Tibial artery (tissue), 4 donors: ENCODE measurements at regions not wholly inside any gene's neighbourhood (a gene's known extent, or its start where the extent isn't known, plus 50 kb on each side); places are given as distances from the start of the nearest gene placed in this dataset.

ENCODE experiments used
- DNase-seq, 2 donors: peaks; one replicate each; pipeline ENCODE4 v3.0.0-alpha.2; 2019
- H3K27ac ChIP-seq, 2 donors: fragments of 200-600 bp; sonication (generic) in 1 of 2; 1 replicate in 1 of 2; 2 replicates in 1 of 2; pipeline ENCODE4 v1.5.1; 2018 to 2019; ENCODE audit warnings: mild to moderate bottlenecking in 1 of 2
- H3K27me3 ChIP-seq, 2 donors: fragments of 200-600 bp; sonication (generic) in 1 of 2; one replicate each; pipeline versions ENCODE4 v1.5.1 to v1.6.0; 2016 to 2019
- H3K36me3 ChIP-seq, 3 donors: fragments of 200-600 bp; sonication (generic) in 2 of 3; one replicate each; pipeline ENCODE4 v1.5.1; 2016 to 2019; ENCODE audit warnings: mild to moderate bottlenecking in 2 of 3
- H3K4me1 ChIP-seq, 4 donors: fragments of 200-600 bp; sonication (generic) in 2 of 4; 1 replicate in 3 of 4; 2 replicates in 1 of 4; pipeline ENCODE4 v1.5.1; 2016 to 2019
- H3K4me3 ChIP-seq, 2 donors: fragments of 200-600 bp; sonication (generic) in 1 of 2; 1 replicate in 1 of 2; 2 replicates in 1 of 2; pipeline ENCODE4 v1.5.1; 2018 to 2019; ENCODE audit warnings: mild to moderate bottlenecking in 2 of 2
- H3K9me3 ChIP-seq, 3 donors: fragments of 200-600 bp; sonication (generic) in 1 of 3; one replicate each; pipeline ENCODE4 v1.5.1; 2016 to 2019
- intact Hi-C: fragments of 100-400 bp; cut with DNase I; formaldehyde crosslinking; loops from one replicate; pipeline ENCODE4 v1.15.0; 2023; ENCODE audit warnings: low total_unique reads
- TF ChIP-seq, protein P1 (sequence below), 2 experiments: fragments of 200-600 bp in 1 of 2; fragments of 450-650 bp in 1 of 2; IDR thresholded peaks; one replicate each; pipeline ENCODE4 v1.5.1; 2017 to 2019; ENCODE audit warnings: antibody characterized with exemption in 2 of 2, mild to moderate bottlenecking in 1 of 2, moderate library complexity in 1 of 2

DNA sequence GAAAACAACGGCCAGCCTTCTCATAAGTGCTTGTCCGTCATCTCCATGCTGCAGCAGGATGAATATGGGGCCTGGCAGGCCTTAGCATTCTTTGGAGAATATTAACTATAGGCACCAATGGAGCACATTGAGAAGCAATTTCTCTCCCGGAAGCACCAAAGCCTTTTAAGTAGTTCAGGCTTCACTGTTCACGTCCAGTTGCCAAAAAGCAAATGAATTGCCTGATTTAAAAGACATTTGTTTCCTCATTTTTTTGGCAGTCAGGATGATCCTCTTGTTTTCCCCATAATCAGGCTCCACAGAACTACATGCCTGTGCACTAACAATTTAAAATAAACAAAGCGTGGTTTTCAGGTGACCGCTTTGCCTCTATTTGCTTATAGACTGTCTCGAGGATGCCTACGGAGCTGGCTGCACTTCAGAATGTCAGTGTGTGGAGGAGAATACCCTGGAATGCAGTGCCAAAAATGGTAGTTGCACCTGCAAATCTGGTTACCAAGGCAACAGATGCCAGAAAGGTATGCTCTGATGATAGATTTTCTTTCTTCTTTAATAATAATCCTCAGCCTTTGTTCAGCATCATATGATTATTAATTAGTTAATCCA is 725.2 kb upstream of the GOLIM4 start:
- Histone ChIP-seq H3K36me3 (no peaks in the 10 kb centered on the region), H3K4me1 (no peaks in the 10 kb centered on the region), H3K9me3 (no peaks in the 10 kb centered on the region), H3K27ac (no peak overlapping the region), H3K4me3 (no peak overlapping the region), H3K27me3 (no peaks in the 10 kb centered on the region)
- intact Hi-C loops: no loop called here
- DNase-seq: no peak
- TF ChIP-seq, protein P1, sequence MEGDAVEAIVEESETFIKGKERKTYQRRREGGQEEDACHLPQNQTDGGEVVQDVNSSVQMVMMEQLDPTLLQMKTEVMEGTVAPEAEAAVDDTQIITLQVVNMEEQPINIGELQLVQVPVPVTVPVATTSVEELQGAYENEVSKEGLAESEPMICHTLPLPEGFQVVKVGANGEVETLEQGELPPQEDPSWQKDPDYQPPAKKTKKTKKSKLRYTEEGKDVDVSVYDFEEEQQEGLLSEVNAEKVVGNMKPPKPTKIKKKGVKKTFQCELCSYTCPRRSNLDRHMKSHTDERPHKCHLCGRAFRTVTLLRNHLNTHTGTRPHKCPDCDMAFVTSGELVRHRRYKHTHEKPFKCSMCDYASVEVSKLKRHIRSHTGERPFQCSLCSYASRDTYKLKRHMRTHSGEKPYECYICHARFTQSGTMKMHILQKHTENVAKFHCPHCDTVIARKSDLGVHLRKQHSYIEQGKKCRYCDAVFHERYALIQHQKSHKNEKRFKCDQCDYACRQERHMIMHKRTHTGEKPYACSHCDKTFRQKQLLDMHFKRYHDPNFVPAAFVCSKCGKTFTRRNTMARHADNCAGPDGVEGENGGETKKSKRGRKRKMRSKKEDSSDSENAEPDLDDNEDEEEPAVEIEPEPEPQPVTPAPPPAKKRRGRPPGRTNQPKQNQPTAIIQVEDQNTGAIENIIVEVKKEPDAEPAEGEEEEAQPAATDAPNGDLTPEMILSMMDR (IDR thresholded peaks at IDR 0.05): no peak

GRCh38 chr3:168817177-168817576 is 721.5 kb upstream of the GOLIM4 start:
- no peak overlapping the region for H3K27ac ChIP-seq
- no peaks in the 10 kb centered on the region for H3K4me1 ChIP-seq
- no peaks in the 10 kb centered on the region for H3K27me3 ChIP-seq
- H3K4me3 ChIP-seq: no peak overlapping the region
- intact Hi-C loops: no loop called here
- TF ChIP-seq, protein P1 (IDR thresholded peaks at IDR 0.05): no peak
- H3K9me3 ChIP-seq: no peaks in the 10 kb centered on the region
- DNase-seq: no peak
- H3K36me3 ChIP-seq: no peaks in the 10 kb centered on the region

DNA sequence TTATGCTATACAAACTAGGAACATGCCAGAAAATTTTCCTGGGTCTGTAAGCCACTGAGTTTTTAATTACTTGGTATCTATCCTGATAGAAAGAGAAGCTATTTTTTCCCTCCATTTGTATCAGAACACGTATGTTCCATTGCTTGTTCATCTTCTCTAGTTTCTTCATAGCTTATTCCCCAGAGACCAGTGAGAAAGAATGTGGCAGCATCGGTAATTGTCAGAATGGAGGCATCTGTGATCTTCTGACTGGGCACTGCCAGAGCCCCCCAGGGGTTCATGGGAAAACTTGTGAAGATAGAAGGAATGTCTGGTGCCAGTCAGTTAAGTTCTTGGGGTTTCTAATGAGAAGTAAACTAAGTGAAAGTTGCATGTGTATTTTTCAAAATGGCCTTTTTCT is 720.2 kb upstream of the GOLIM4 start:
- Histone ChIP-seq H3K36me3 (no peaks in the 10 kb centered on the region), H3K4me1 (no peaks in the 10 kb centered on the region), H3K4me3 (no peak overlapping the region), H3K27me3 (no peaks in the 10 kb centered on the region), H3K9me3 (no peaks in the 10 kb centered on the region), H3K27ac (no peak overlapping the region)
- TF ChIP-seq, protein P1 (IDR thresholded peaks at IDR 0.05): no peak
- intact Hi-C loops: no loop called here
- DNase-seq: no peak

DNA sequence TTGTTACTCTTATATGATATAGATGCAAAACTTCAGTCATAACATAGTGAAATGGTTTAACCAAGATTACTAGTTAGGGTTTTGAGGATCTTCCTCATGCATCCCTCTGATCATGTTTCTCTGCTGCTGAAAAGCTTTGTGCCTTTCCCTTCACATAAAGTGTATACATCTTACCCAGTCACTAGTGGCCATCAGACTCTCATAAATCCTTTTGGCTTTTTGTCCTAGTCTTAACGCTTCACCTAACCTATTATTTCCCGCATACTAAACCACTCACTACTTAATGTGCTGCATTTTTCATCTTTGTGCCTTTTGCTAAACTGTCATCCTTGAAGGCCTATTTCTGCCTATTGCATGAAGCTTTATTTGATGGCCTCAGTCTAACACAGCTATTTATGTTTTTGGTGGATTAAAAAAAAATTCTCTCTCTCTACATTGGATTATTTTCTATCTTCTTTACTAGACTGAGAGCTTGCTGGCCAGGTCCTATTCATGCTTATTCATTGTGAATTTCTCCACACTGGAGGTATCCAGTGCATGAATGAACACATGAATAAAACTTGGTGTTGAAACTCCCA is 717.6 kb upstream of the GOLIM4 start:
- TF ChIP-seq, protein P1 (IDR thresholded peaks at IDR 0.05): no peak
- no peaks in the 10 kb centered on the region for H3K36me3 ChIP-seq
- H3K4me3 ChIP-seq: no peak overlapping the region
- H3K27me3 ChIP-seq: no peaks in the 10 kb centered on the region
- no peak overlapping the region for H3K27ac ChIP-seq
- intact Hi-C loops: no loop called here
- H3K4me1 ChIP-seq: no peaks in the 10 kb centered on the region
- no peak for DNase-seq
- no peaks in the 10 kb centered on the region for H3K9me3 ChIP-seq

GRCh38 chr3:168812234-168812633 is 716.5 kb upstream of the GOLIM4 start:
- TF ChIP-seq, protein P1 (IDR thresholded peaks at IDR 0.05): no peak
- intact Hi-C loops: no loop called here
- Histone ChIP-seq H3K36me3 (no peaks in the 10 kb centered on the region), H3K4me1 (no peaks in the 10 kb centered on the region), H3K27ac (no peak overlapping the region), H3K9me3 (no peaks in the 10 kb centered on the region), H3K27me3 (no peaks in the 10 kb centered on the region), H3K4me3 (no peak overlapping the region)
- DNase-seq: no peak
